KOPT-K1 (cell line): ENCODE measurements at regions not wholly inside any gene's neighbourhood (a gene's known extent, or its start where the extent isn't known, plus 50 kb on each side); places are given as distances from the start of the nearest gene placed in this dataset.

Source experiments
- H3K27ac ChIP-seq: fragments of 200-600 bp; sonication (generic); 2 replicates; pipeline ENCODE4 v1.5.1; 2016; ENCODE audit warnings: antibody characterized with exemption, mild to moderate bottlenecking, low read depth, low read length; ENCODE audit not compliant: poor library complexity, severe bottlenecking
- H3K36me3 ChIP-seq: fragments of 200-600 bp; sonication (generic); 2 replicates; pipeline ENCODE4 v1.5.1; 2017; ENCODE audit warnings: antibody characterized with exemption, mild to moderate bottlenecking, low read length, moderate library complexity; ENCODE audit not compliant: insufficient read depth
- H3K9me3 ChIP-seq: fragments of 200-600 bp; sonication (generic); 2 replicates; pipeline ENCODE4 v1.5.1; 2017; ENCODE audit warnings: antibody characterized with exemption, low read length, mild to moderate bottlenecking; ENCODE audit not compliant: insufficient read depth, poor library complexity, severe bottlenecking

GRCh38 chr16:64853551-64853950 lies 268.3 kb downstream of the CDH11 start:
- H3K9me3 ChIP-seq: no peaks in the 10 kb centered on the region
- no peaks in the 10 kb centered on the region for H3K36me3 ChIP-seq
- H3K27ac ChIP-seq: no peak overlapping the region

- H3K36me3 ChIP-seq: no peaks in the 10 kb centered on the region
- H3K27ac ChIP-seq: no peak overlapping the region
- no peaks in the 10 kb centered on the region for H3K9me3 ChIP-seq
These were observed 274.9 kb downstream of the CDH11 start for GRCh38 chr16:64846966-64847365.

GRCh38 chr16:64845071-64845470 lies 276.8 kb downstream of the CDH11 start:
- H3K9me3 ChIP-seq: no peaks in the 10 kb centered on the region
- no peak overlapping the region for H3K27ac ChIP-seq
- H3K36me3 ChIP-seq: no peaks in the 10 kb centered on the region

GRCh38 chr16:64841482-64841881 lies 280.4 kb downstream of the CDH11 start:
- H3K9me3 ChIP-seq: no peaks in the 10 kb centered on the region
- H3K27ac ChIP-seq: no peak overlapping the region
- no peaks in the 10 kb centered on the region for H3K36me3 ChIP-seq

- Histone ChIP-seq H3K36me3 (no peaks in the 10 kb centered on the region), H3K9me3 (no peaks in the 10 kb centered on the region), H3K27ac (no peak overlapping the region)
These were observed 280.8 kb downstream of the CDH11 start for GRCh38 chr16:64841071-64841470.

- Histone ChIP-seq H3K36me3 (no peaks in the 10 kb centered on the region), H3K27ac (no peak overlapping the region), H3K9me3 (peaks cover 21% of the 10 kb centered on the region)
These were observed 291.2 kb downstream of the CDH11 start for GRCh38 chr16:64830653-64831052.

- no peak overlapping the region for H3K27ac ChIP-seq
- H3K9me3 ChIP-seq: peaks cover 21% of the 10 kb centered on the region
- no peaks in the 10 kb centered on the region for H3K36me3 ChIP-seq
These were observed 292.2 kb downstream of the CDH11 start for GRCh38 chr16:64829678-64830077.

- Histone ChIP-seq H3K36me3 (no peaks in the 10 kb centered on the region), H3K27ac (no peak overlapping the region), H3K9me3 (peaks cover 2% of the 10 kb centered on the region)
These were observed 295.5 kb downstream of the CDH11 start for GRCh38 chr16:64826374-64826773.

GRCh38 chr16:64823481-64824075 lies 298.3 kb downstream of the CDH11 start:
- Histone ChIP-seq H3K27ac (no peak overlapping the region), H3K36me3 (no peaks in the 10 kb centered on the region), H3K9me3 (no peaks in the 10 kb centered on the region)

GRCh38 chr16:64809876-64810629 lies 311.8 kb downstream of the CDH11 start:
- H3K9me3 ChIP-seq: no peaks in the 10 kb centered on the region
- no peak overlapping the region for H3K27ac ChIP-seq
- H3K36me3 ChIP-seq: no peaks in the 10 kb centered on the region

- H3K36me3 ChIP-seq: no peaks in the 10 kb centered on the region
- H3K27ac ChIP-seq: no peak overlapping the region
- no peaks in the 10 kb centered on the region for H3K9me3 ChIP-seq
These were observed 313.4 kb downstream of the CDH11 start for GRCh38 chr16:64808474-64808873.

GRCh38 chr16:64791756-64792155 lies 330.1 kb downstream of the CDH11 start:
- no peaks in the 10 kb centered on the region for H3K9me3 ChIP-seq
- no peak overlapping the region for H3K27ac ChIP-seq
- H3K36me3 ChIP-seq: no peaks in the 10 kb centered on the region

GRCh38 chr16:64784635-64785034 lies 337.2 kb downstream of the CDH11 start:
- H3K9me3 ChIP-seq: no peaks in the 10 kb centered on the region
- H3K27ac ChIP-seq: no peak overlapping the region
- no peaks in the 10 kb centered on the region for H3K36me3 ChIP-seq

GRCh38 chr16:64782484-64782883 lies 339.4 kb downstream of the CDH11 start:
- Histone ChIP-seq H3K9me3 (no peaks in the 10 kb centered on the region), H3K27ac (no peak overlapping the region), H3K36me3 (no peaks in the 10 kb centered on the region)

GRCh38 chr16:64780445-64780844 lies 341.4 kb downstream of the CDH11 start:
- H3K27ac ChIP-seq: no peak overlapping the region
- H3K9me3 ChIP-seq: no peaks in the 10 kb centered on the region

GRCh38 chr16:64778777-64779176 lies 343.1 kb downstream of the CDH11 start:
- no peaks in the 10 kb centered on the region for H3K36me3 ChIP-seq
- no peaks in the 10 kb centered on the region for H3K9me3 ChIP-seq
- H3K27ac ChIP-seq: no peak overlapping the region

More at GRCh38 chr16:64780445-64780844, 341.4 kb downstream of the CDH11 start:
- H3K36me3 ChIP-seq: no peaks in the 10 kb centered on the region
